T-helper 2 cell treated with Interferon-gamma antibody and Interleukin-4, amounts not matched to agents 5 μg/mL and 100 μg/mL, for 36 hours (primary cell): ENCODE measurements at regions not wholly inside any gene's neighbourhood (a gene's known extent, or its start where the extent isn't known, plus 50 kb on each side); places are given as distances from the start of the nearest gene placed in this dataset.
"Not testable (repeated sequence)": the region's sequence is repeated elsewhere in the genome, so short reads cannot be mapped to it uniquely, and the experiment has no call there.

Experiments used
- DNase-seq: peaks from one replicate; pipeline ENCODE4 v3.0.0; 2021; ENCODE audit warnings: low spot score
- H3K27ac Mint-ChIP-seq: one replicate; pipeline ENCODE4 v1.8.0; 2021; ENCODE audit warnings: mild to moderate bottlenecking, mixed read lengths
- H3K27me3 Mint-ChIP-seq: one replicate; pipeline ENCODE4 v1.8.0; 2021; ENCODE audit warnings: low read depth, mixed read lengths
- H3K36me3 Mint-ChIP-seq: one replicate; pipeline ENCODE4 v1.8.0; 2021; ENCODE audit warnings: low read depth, mixed read lengths
- H3K4me1 Mint-ChIP-seq: one replicate; pipeline ENCODE4 v1.8.0; 2021; ENCODE audit warnings: low read depth, mixed read lengths
- H3K4me3 Mint-ChIP-seq: one replicate; pipeline ENCODE4 v1.8.0; 2022; ENCODE audit warnings: mild to moderate bottlenecking, moderate library complexity, mixed read lengths
- H3K9me3 Mint-ChIP-seq: one replicate; pipeline ENCODE4 v1.8.0; 2021; ENCODE audit warnings: mixed read lengths

GRCh38 chr7:142477801-142478200 is 219.9 kb upstream of the PRSS58 start:
- Mint-ChIP-seq H3K4me3 (peak overlapping the region; percentile 76), H3K27ac (peak overlapping the region; percentile 74), H3K4me1 (peaks cover 34% of the 10 kb centered on the region)
- not testable (repeated sequence) for H3K27me3 Mint-ChIP-seq, H3K36me3 Mint-ChIP-seq, DNase-seq, H3K9me3 Mint-ChIP-seq

- Mint-ChIP-seq H3K27me3 (no peaks in the 10 kb centered on the region), H3K27ac (peak overlapping the region; percentile 74), H3K36me3 (no peaks in the 10 kb centered on the region), H3K4me3 (peak overlapping the region; percentile 76), H3K4me1 (peaks cover 30% of the 10 kb centered on the region), H3K9me3 (no peaks in the 10 kb centered on the region)
- no peak for DNase-seq
Measured at GRCh38 chr7:142477079-142477651, 219.3 kb upstream of the PRSS58 start.

- Mint-ChIP-seq H3K36me3 (no peaks in the 10 kb centered on the region), H3K9me3 (no peaks in the 10 kb centered on the region), H3K4me3 (no peak overlapping the region), H3K4me1 (peaks cover 26% of the 10 kb centered on the region), H3K27ac (no peak overlapping the region), H3K27me3 (no peaks in the 10 kb centered on the region)
- DNase-seq = no peak
Measured at GRCh38 chr7:142476077-142476476, 218.2 kb upstream of the PRSS58 start.

GRCh38 chr7:142471820-142472219 is 214.0 kb upstream of the PRSS58 start:
- peaks cover 3% of the 10 kb centered on the region for H3K27me3 Mint-ChIP-seq
- H3K27ac Mint-ChIP-seq = no peak overlapping the region

GRCh38 chr7:142470544-142470830 is 212.6 kb upstream of the PRSS58 start:
- Mint-ChIP-seq H3K4me1 (peaks cover 13% of the 10 kb centered on the region), H3K27ac (no peak overlapping the region), H3K36me3 (no peaks in the 10 kb centered on the region), H3K27me3 (peaks cover 3% of the 10 kb centered on the region), H3K4me3 (no peak overlapping the region), H3K9me3 (no peaks in the 10 kb centered on the region)
- no peak for DNase-seq

More at GRCh38 chr7:142471820-142472219, 214.0 kb upstream of the PRSS58 start:
- H3K9me3 Mint-ChIP-seq = no peaks in the 10 kb centered on the region
- peaks cover 16% of the 10 kb centered on the region for H3K4me1 Mint-ChIP-seq
- H3K4me3 Mint-ChIP-seq = no peak overlapping the region
- H3K36me3 Mint-ChIP-seq = no peaks in the 10 kb centered on the region
- DNase-seq = no peak

- Mint-ChIP-seq H3K4me1 (peaks cover 13% of the 10 kb centered on the region), H3K27ac (no peak overlapping the region), H3K36me3 (no peaks in the 10 kb centered on the region), H3K4me3 (no peak overlapping the region), H3K9me3 (no peaks in the 10 kb centered on the region), H3K27me3 (peaks cover 3% of the 10 kb centered on the region)
- DNase-seq = no peak
Measured at GRCh38 chr7:142469696-142470543, 212.1 kb upstream of the PRSS58 start.

- Mint-ChIP-seq H3K36me3 (no peaks in the 10 kb centered on the region), H3K27me3 (peaks cover 3% of the 10 kb centered on the region), H3K27ac (no peak overlapping the region), H3K9me3 (no peaks in the 10 kb centered on the region), H3K4me3 (no peak overlapping the region), H3K4me1 (peaks cover 15% of the 10 kb centered on the region)
- DNase-seq = no peak
Measured at GRCh38 chr7:142468871-142469665, 211.2 kb upstream of the PRSS58 start.

GRCh38 chr7:142467056-142467655 is 209.3 kb upstream of the PRSS58 start:
- H3K4me3 Mint-ChIP-seq, H3K27me3 Mint-ChIP-seq, H3K36me3 Mint-ChIP-seq, H3K27ac Mint-ChIP-seq, DNase-seq, H3K9me3 Mint-ChIP-seq: not testable (repeated sequence)
- peaks cover 30% of the 10 kb centered on the region for H3K4me1 Mint-ChIP-seq

GRCh38 chr7:142463401-142463850 is 205.6 kb upstream of the PRSS58 start:
- Mint-ChIP-seq H3K27ac (peak overlapping the region; percentile 88), H3K4me1 (peaks cover 40% of the 10 kb centered on the region), H3K4me3 (peak overlapping the region; percentile 82), H3K27me3 (peaks cover 9% of the 10 kb centered on the region), H3K36me3 (peaks cover 3% of the 10 kb centered on the region), H3K9me3 (no peaks in the 10 kb centered on the region)
- no peak for DNase-seq

- Mint-ChIP-seq H3K4me1 (peaks cover 42% of the 10 kb centered on the region), H3K27me3 (peaks cover 6% of the 10 kb centered on the region), H3K9me3 (no peaks in the 10 kb centered on the region), H3K36me3 (peaks cover 3% of the 10 kb centered on the region), H3K27ac (no peak overlapping the region), H3K4me3 (no peak overlapping the region)
- no peak for DNase-seq
Measured at GRCh38 chr7:142461437-142461836, 203.6 kb upstream of the PRSS58 start.

- Mint-ChIP-seq H3K27me3 (peaks cover 6% of the 10 kb centered on the region), H3K9me3 (no peaks in the 10 kb centered on the region), H3K4me1 (peaks cover 46% of the 10 kb centered on the region), H3K36me3 (peaks cover 3% of the 10 kb centered on the region), H3K4me3 (no peak overlapping the region), H3K27ac (peak overlapping the region; percentile 55)
- no peak for DNase-seq
Measured at GRCh38 chr7:142460402-142461117, 202.7 kb upstream of the PRSS58 start.

GRCh38 chr7:142459551-142459963 is 201.7 kb upstream of the PRSS58 start:
- H3K27me3 Mint-ChIP-seq = peaks cover 6% of the 10 kb centered on the region
- no peak overlapping the region for H3K27ac Mint-ChIP-seq
- peak; percentile 18 for DNase-seq
- H3K4me1 Mint-ChIP-seq = peaks cover 56% of the 10 kb centered on the region
- H3K9me3 Mint-ChIP-seq = no peaks in the 10 kb centered on the region
- no peak overlapping the region for H3K4me3 Mint-ChIP-seq
- H3K36me3 Mint-ChIP-seq = peaks cover 3% of the 10 kb centered on the region

- peaks cover 8% of the 10 kb centered on the region for H3K27me3 Mint-ChIP-seq
Measured at GRCh38 chr7:142457146-142457703, 199.4 kb upstream of the PRSS58 start.

More at GRCh38 chr7:142457146-142457703, 199.4 kb upstream of the PRSS58 start:
- Mint-ChIP-seq H3K36me3 (no peaks in the 10 kb centered on the region), H3K9me3 (no peaks in the 10 kb centered on the region), H3K4me3 (no peak overlapping the region), H3K27ac (no peak overlapping the region), H3K4me1 (peaks cover 43% of the 10 kb centered on the region)
- no peak for DNase-seq
